Activated naive CD8-positive, alpha-beta T cell treated with anti-CD3 and anti-CD28 coated beads for 36 hours (primary cell): ENCODE measurements at regions not wholly inside any gene's neighbourhood (a gene's known extent, or its start where the extent isn't known, plus 50 kb on each side); places are given as distances from the start of the nearest gene placed in this dataset.

ENCODE experiments used
- DNase-seq: peaks from one replicate; pipeline ENCODE4 v3.0.0; 2021
- H3K27ac Mint-ChIP-seq: one replicate; pipeline ENCODE4 v1.8.0; 2022; ENCODE audit warnings: mild to moderate bottlenecking, moderate library complexity, mixed read lengths
- H3K27me3 Mint-ChIP-seq: one replicate; pipeline ENCODE4 v1.8.0; 2022; ENCODE audit warnings: mild to moderate bottlenecking, mixed read lengths
- H3K36me3 Mint-ChIP-seq: one replicate; pipeline ENCODE4 v1.8.0; 2021; ENCODE audit warnings: mild to moderate bottlenecking, mixed read lengths
- H3K4me1 Mint-ChIP-seq: one replicate; pipeline ENCODE4 v1.8.0; 2021; ENCODE audit warnings: mixed read lengths
- H3K4me3 Mint-ChIP-seq: one replicate; pipeline ENCODE4 v1.8.0; 2022; ENCODE audit warnings: mild to moderate bottlenecking, moderate library complexity, mixed read lengths
- H3K9me3 Mint-ChIP-seq: one replicate; pipeline ENCODE4 v1.8.0; 2022; ENCODE audit warnings: mixed read lengths

GRCh38 chr4:14653338-14653737 lies 348.9 kb upstream of the CPEB2 start:
- no peaks in the 10 kb centered on the region for H3K36me3 Mint-ChIP-seq
- H3K27me3 Mint-ChIP-seq, result peaks cover 3% of the 10 kb centered on the region
- no peak overlapping the region for H3K27ac Mint-ChIP-seq
- H3K4me3 Mint-ChIP-seq, result no peak overlapping the region
- no peaks in the 10 kb centered on the region for H3K4me1 Mint-ChIP-seq
- DNase-seq, result no peak
- peaks cover 2% of the 10 kb centered on the region for H3K9me3 Mint-ChIP-seq

GRCh38 chr4:14659286-14659685 lies 343.0 kb upstream of the CPEB2 start:
- peaks cover 1% of the 10 kb centered on the region for H3K9me3 Mint-ChIP-seq
- no peak overlapping the region for H3K27ac Mint-ChIP-seq
- H3K36me3 Mint-ChIP-seq, result no peaks in the 10 kb centered on the region
- no peak for DNase-seq
- no peak overlapping the region for H3K4me3 Mint-ChIP-seq
- H3K4me1 Mint-ChIP-seq, result no peaks in the 10 kb centered on the region
- no peaks in the 10 kb centered on the region for H3K27me3 Mint-ChIP-seq

GRCh38 chr4:14667624-14668151 lies 334.6 kb upstream of the CPEB2 start:
- Mint-ChIP-seq H3K4me1 (no peaks in the 10 kb centered on the region), H3K36me3 (no peaks in the 10 kb centered on the region), H3K9me3 (peaks cover 10% of the 10 kb centered on the region), H3K4me3 (no peak overlapping the region), H3K27me3 (peaks cover 13% of the 10 kb centered on the region), H3K27ac (no peak overlapping the region)
- DNase-seq, result no peak

GRCh38 chr4:14668296-14668695 lies 334.0 kb upstream of the CPEB2 start:
- Mint-ChIP-seq H3K9me3 (peaks cover 9% of the 10 kb centered on the region), H3K36me3 (no peaks in the 10 kb centered on the region), H3K27me3 (peaks cover 13% of the 10 kb centered on the region), H3K4me3 (no peak overlapping the region), H3K4me1 (no peaks in the 10 kb centered on the region), H3K27ac (no peak overlapping the region)
- no peak for DNase-seq

- Mint-ChIP-seq H3K27ac (no peak overlapping the region), H3K4me1 (no peaks in the 10 kb centered on the region), H3K9me3 (peaks cover 9% of the 10 kb centered on the region), H3K27me3 (peaks cover 13% of the 10 kb centered on the region), H3K36me3 (no peaks in the 10 kb centered on the region), H3K4me3 (no peak overlapping the region)
- no peak for DNase-seq
Measured at GRCh38 chr4:14669371-14669770, 332.9 kb upstream of the CPEB2 start.

GRCh38 chr4:14671146-14671545 lies 331.1 kb upstream of the CPEB2 start:
- Mint-ChIP-seq H3K9me3 (peaks cover 6% of the 10 kb centered on the region), H3K27ac (no peak overlapping the region), H3K27me3 (peaks cover 13% of the 10 kb centered on the region), H3K4me1 (no peaks in the 10 kb centered on the region), H3K36me3 (no peaks in the 10 kb centered on the region), H3K4me3 (no peak overlapping the region)
- no peak for DNase-seq

- DNase-seq, result no peak
- H3K4me1 Mint-ChIP-seq, result no peaks in the 10 kb centered on the region
- no peaks in the 10 kb centered on the region for H3K9me3 Mint-ChIP-seq
Measured at GRCh38 chr4:14675279-14675985, 326.8 kb upstream of the CPEB2 start.

GRCh38 chr4:14679906-14680305 lies 322.4 kb upstream of the CPEB2 start:
- Mint-ChIP-seq H3K9me3 (peaks cover 8% of the 10 kb centered on the region), H3K27me3 (peaks cover 7% of the 10 kb centered on the region), H3K27ac (no peak overlapping the region), H3K4me3 (no peak overlapping the region), H3K4me1 (no peaks in the 10 kb centered on the region), H3K36me3 (no peaks in the 10 kb centered on the region)
- no peak for DNase-seq

More at GRCh38 chr4:14675279-14675985, 326.8 kb upstream of the CPEB2 start:
- H3K36me3 Mint-ChIP-seq, result no peaks in the 10 kb centered on the region
- peaks cover 5% of the 10 kb centered on the region for H3K27me3 Mint-ChIP-seq
- H3K27ac Mint-ChIP-seq, result no peak overlapping the region
- no peak overlapping the region for H3K4me3 Mint-ChIP-seq

- peaks cover 17% of the 10 kb centered on the region for H3K27me3 Mint-ChIP-seq
- no peak overlapping the region for H3K4me3 Mint-ChIP-seq
- H3K36me3 Mint-ChIP-seq, result no peaks in the 10 kb centered on the region
- H3K27ac Mint-ChIP-seq, result no peak overlapping the region
- peaks cover 8% of the 10 kb centered on the region for H3K9me3 Mint-ChIP-seq
- no peak for DNase-seq
- H3K4me1 Mint-ChIP-seq, result no peaks in the 10 kb centered on the region
Measured at GRCh38 chr4:14681330-14681729, 321.0 kb upstream of the CPEB2 start.

- Mint-ChIP-seq H3K4me3 (no peak overlapping the region), H3K9me3 (peaks cover 2% of the 10 kb centered on the region), H3K27ac (no peak overlapping the region), H3K36me3 (no peaks in the 10 kb centered on the region), H3K4me1 (no peaks in the 10 kb centered on the region), H3K27me3 (peaks cover 32% of the 10 kb centered on the region)
- no peak for DNase-seq
Measured at GRCh38 chr4:14693728-14694127, 308.6 kb upstream of the CPEB2 start.

- Mint-ChIP-seq H3K9me3 (peaks cover 2% of the 10 kb centered on the region), H3K36me3 (no peaks in the 10 kb centered on the region), H3K27ac (no peak overlapping the region), H3K27me3 (peaks cover 39% of the 10 kb centered on the region), H3K4me3 (no peak overlapping the region), H3K4me1 (no peaks in the 10 kb centered on the region)
- DNase-seq, result no peak
Measured at GRCh38 chr4:14695095-14695845, 307.0 kb upstream of the CPEB2 start.

GRCh38 chr4:14700083-14700482 lies 302.2 kb upstream of the CPEB2 start:
- no peaks in the 10 kb centered on the region for H3K36me3 Mint-ChIP-seq
- H3K4me3 Mint-ChIP-seq, result no peak overlapping the region
- no peaks in the 10 kb centered on the region for H3K9me3 Mint-ChIP-seq
- peaks cover 31% of the 10 kb centered on the region for H3K27me3 Mint-ChIP-seq
- peaks cover 9% of the 10 kb centered on the region for H3K4me1 Mint-ChIP-seq
- no peak for DNase-seq
- no peak overlapping the region for H3K27ac Mint-ChIP-seq

- Mint-ChIP-seq H3K9me3 (no peaks in the 10 kb centered on the region), H3K27me3 (peaks cover 31% of the 10 kb centered on the region), H3K27ac (no peak overlapping the region), H3K36me3 (no peaks in the 10 kb centered on the region), H3K4me1 (peaks cover 9% of the 10 kb centered on the region), H3K4me3 (no peak overlapping the region)
- no peak for DNase-seq
Measured at GRCh38 chr4:14700544-14700943, 301.7 kb upstream of the CPEB2 start.

GRCh38 chr4:14701389-14701788 lies 300.9 kb upstream of the CPEB2 start:
- Mint-ChIP-seq H3K27me3 (peaks cover 24% of the 10 kb centered on the region), H3K4me3 (no peak overlapping the region), H3K4me1 (peaks cover 9% of the 10 kb centered on the region), H3K9me3 (no peaks in the 10 kb centered on the region), H3K27ac (no peak overlapping the region), H3K36me3 (no peaks in the 10 kb centered on the region)
- DNase-seq, result no peak

- Mint-ChIP-seq H3K27me3 (peaks cover 19% of the 10 kb centered on the region), H3K4me3 (no peak overlapping the region), H3K4me1 (peaks cover 9% of the 10 kb centered on the region), H3K36me3 (no peaks in the 10 kb centered on the region), H3K9me3 (no peaks in the 10 kb centered on the region), H3K27ac (no peak overlapping the region)
- no peak for DNase-seq
Measured at GRCh38 chr4:14701896-14702295, 300.4 kb upstream of the CPEB2 start.

- Mint-ChIP-seq H3K27ac (no peak overlapping the region), H3K9me3 (no peaks in the 10 kb centered on the region), H3K4me3 (no peak overlapping the region), H3K27me3 (peaks cover 16% of the 10 kb centered on the region), H3K4me1 (no peaks in the 10 kb centered on the region), H3K36me3 (no peaks in the 10 kb centered on the region)
- DNase-seq, result no peak
Measured at GRCh38 chr4:14708574-14708973, 293.7 kb upstream of the CPEB2 start.
